ENCODE measurements at regions not wholly inside any gene's neighbourhood (a gene's known extent, or its start where the extent isn't known, plus 50 kb on each side); places are given as distances from the start of the nearest gene placed in this dataset.

DNA sequence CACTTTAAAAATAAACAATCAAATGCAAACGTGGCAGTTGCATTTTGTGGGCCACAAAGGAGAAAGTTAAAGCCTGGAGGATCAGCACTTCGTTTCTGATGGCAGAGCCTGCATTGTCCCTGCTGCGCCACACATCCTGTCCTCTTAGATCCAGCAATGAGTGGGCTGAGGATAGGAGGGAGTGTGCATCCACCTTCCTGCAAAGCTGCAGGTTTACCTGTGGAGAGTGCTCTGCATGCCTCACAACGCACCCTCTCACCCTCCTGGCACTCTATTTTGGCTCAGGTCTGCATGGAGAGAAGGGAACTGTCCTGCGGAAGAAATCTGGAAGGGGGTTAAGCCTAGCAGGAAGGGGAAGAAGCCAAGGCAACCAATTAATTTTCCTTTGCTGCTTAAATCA lies 212.2 kb upstream of the SLC24A2 start:
- no peaks in the 10 kb centered on the region for H3K27me3 ChIP-seq (replicated peaks in 1 of 7)
- DNase-seq: no peak
- intact Hi-C loops (cut with DNase I; ENCODE audit: low total_unique reads): no loop called here
- 61 to 75% (median 69%) methylated on average over 5 of the region's 5 CpGs for WGBS, 5 donors
- H3K4me1 ChIP-seq: no peaks in the 10 kb centered on the region
- no peaks in the 10 kb centered on the region for H3K36me3 ChIP-seq
- no peak overlapping the region for H3K4me3 ChIP-seq
- peaks cover 0 to 3% (median 0%) of the 10 kb centered on the region in 8 donors for H3K9me3 ChIP-seq
- TF ChIP-seq, protein P1, sequence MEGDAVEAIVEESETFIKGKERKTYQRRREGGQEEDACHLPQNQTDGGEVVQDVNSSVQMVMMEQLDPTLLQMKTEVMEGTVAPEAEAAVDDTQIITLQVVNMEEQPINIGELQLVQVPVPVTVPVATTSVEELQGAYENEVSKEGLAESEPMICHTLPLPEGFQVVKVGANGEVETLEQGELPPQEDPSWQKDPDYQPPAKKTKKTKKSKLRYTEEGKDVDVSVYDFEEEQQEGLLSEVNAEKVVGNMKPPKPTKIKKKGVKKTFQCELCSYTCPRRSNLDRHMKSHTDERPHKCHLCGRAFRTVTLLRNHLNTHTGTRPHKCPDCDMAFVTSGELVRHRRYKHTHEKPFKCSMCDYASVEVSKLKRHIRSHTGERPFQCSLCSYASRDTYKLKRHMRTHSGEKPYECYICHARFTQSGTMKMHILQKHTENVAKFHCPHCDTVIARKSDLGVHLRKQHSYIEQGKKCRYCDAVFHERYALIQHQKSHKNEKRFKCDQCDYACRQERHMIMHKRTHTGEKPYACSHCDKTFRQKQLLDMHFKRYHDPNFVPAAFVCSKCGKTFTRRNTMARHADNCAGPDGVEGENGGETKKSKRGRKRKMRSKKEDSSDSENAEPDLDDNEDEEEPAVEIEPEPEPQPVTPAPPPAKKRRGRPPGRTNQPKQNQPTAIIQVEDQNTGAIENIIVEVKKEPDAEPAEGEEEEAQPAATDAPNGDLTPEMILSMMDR (IDR thresholded peaks at IDR 0.05 in 8 of 11, conservative IDR thresholded peaks at IDR 0.05 in 3 of 11): no peak
- no peak for TF ChIP-seq POLR2A (IDR thresholded peaks at IDR 0.05)
- no peak for TF ChIP-seq POLR2AphosphoS5 (IDR thresholded peaks at IDR 0.05)
- no peak overlapping the region for H3K27ac ChIP-seq

DNA sequence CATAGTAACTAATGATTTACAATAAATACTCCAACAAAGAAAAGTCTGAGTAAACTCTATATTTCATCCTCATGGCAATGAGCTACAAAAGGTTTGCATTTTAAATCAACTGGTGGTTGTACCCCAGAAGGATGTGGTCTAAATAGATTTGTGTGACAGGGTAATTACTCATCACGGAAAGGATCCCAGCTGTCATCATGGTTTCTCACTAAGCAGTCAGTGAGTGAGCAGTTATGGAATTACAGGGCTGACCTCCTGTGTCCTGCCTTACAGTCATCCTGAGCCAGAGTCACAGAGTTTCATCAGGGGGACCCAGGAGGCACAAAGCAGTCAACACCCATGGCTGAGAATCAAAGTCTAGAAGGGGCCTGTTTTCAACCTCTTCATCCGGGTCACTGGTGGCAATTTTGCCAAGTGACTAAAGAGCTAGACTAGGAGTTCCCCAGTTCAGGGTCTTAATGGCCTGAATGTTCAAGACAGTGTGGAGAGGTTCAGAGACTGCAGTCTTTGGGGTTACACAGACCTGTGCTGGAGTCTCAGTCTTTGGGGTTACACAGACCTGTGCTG lies 210.7 kb upstream of the SLC24A2 start:
- H3K4me3 ChIP-seq: no peak overlapping the region
- intact Hi-C loops (cut with DNase I; ENCODE audit: low total_unique reads): no loop called here
- no peaks in the 10 kb centered on the region for H3K36me3 ChIP-seq
- no peak for DNase-seq
- H3K4me1 ChIP-seq: no peaks in the 10 kb centered on the region
- no peak for TF ChIP-seq POLR2AphosphoS5 (IDR thresholded peaks at IDR 0.05)
- no peak for TF ChIP-seq POLR2A (IDR thresholded peaks at IDR 0.05)
- no peaks in the 10 kb centered on the region for H3K27me3 ChIP-seq (replicated peaks in 1 of 7)
- peaks cover 0 to 3% (median 0%) of the 10 kb centered on the region in 8 donors for H3K9me3 ChIP-seq
- 38 to 47% (median 46%) methylated on average over 2 of the region's 2 CpGs for WGBS, 5 donors
- no peak overlapping the region for H3K27ac ChIP-seq

DNA sequence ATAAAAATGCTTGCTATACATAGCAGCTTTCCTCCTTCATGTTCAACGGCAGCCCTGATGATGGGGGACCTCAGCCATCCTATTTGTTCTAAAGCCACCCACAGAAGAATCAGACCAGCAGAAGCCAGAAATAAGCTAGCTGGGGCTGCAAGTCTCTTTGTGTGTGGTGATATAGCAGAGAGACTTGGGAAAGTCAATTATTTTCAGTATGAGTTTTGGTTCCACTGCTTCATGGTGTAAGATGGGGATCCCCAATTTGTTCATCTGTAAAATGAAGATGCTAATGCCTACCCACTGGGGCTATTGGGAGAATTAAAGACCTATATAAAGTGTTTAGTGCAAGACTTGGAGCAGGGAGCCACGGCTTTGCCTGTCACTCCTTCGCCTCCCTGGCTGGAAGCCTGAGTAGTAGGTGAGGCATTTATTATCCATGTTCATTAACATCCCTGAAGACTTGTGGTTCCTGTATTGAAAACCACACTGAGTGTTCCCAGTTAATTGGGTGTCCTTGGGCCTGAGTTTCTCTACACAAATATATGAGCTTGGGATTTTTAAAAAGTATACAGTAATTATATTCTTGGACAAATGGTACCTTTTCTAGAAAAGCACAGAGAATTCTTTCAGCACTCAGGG lies 210.1 kb upstream of the SLC24A2 start:
- Histone ChIP-seq H3K27me3 (replicated peaks in 1 of 7) (no peaks in the 10 kb centered on the region), H3K9me3 (peaks cover 0 to 3% (median 0%) of the 10 kb centered on the region in 8 donors), H3K27ac (no peak overlapping the region), H3K36me3 (no peaks in the 10 kb centered on the region), H3K4me1 (no peaks in the 10 kb centered on the region), H3K4me3 (no peak overlapping the region)
- WGBS, 5 donors: 46 to 75% (median 72%) methylated on average over 2 to 3 of the region's 3 CpGs
- TF ChIP-seq, protein P1 (IDR thresholded peaks at IDR 0.05 in 8 of 11, conservative IDR thresholded peaks at IDR 0.05 in 3 of 11): no peak
- TF ChIP-seq POLR2A (IDR thresholded peaks at IDR 0.05) (no peak), POLR2AphosphoS5 (IDR thresholded peaks at IDR 0.05) (no peak)
- intact Hi-C loops (cut with DNase I; ENCODE audit: low total_unique reads): no loop called here
- DNase-seq: no peak

DNA sequence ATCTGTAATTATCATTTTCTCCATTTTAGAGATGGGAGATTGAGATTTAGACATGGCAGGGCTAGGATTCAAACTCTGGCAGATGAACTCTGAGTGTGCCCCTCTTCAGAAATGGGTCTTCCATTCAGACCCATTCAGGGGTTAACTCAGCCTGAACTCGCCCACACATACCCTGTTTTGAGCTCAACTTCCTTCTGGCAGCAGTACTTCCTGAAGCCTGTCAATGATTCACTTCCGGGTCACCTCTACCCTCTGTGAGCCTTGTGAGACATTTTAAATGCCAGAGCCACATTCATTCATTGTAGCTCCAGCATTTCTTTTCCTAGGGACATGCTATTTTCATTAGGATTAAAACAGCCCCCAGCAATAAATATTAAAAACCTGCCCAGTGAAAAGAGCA lies 209.3 kb upstream of the SLC24A2 start:
- no peaks in the 10 kb centered on the region for H3K4me1 ChIP-seq
- 52 to 71% (median 68%) methylated on average over 2 of the region's 2 CpGs for WGBS, 5 donors
- H3K36me3 ChIP-seq: no peaks in the 10 kb centered on the region

More for the DNA sequence above, 209.3 kb upstream of the SLC24A2 start:
- Histone ChIP-seq H3K27me3 (replicated peaks in 1 of 7) (no peaks in the 10 kb centered on the region), H3K4me3 (no peak overlapping the region), H3K9me3 (peaks cover 0 to 3% (median 0%) of the 10 kb centered on the region in 8 donors), H3K27ac (no peak overlapping the region)
- TF ChIP-seq, protein P1 (IDR thresholded peaks at IDR 0.05 in 8 of 11, conservative IDR thresholded peaks at IDR 0.05 in 3 of 11): no peak
- TF ChIP-seq POLR2AphosphoS5 (IDR thresholded peaks at IDR 0.05): no peak
- no peak for TF ChIP-seq POLR2A (IDR thresholded peaks at IDR 0.05)
- DNase-seq: no peak
- intact Hi-C loops (cut with DNase I; ENCODE audit: low total_unique reads): no loop called here

All from spleen (tissue), 11 donors.